ENCODE measurements at regions not wholly inside any gene's neighbourhood (a gene's known extent, or its start where the extent isn't known, plus 50 kb on each side); places are given as distances from the start of the nearest gene placed in this dataset.

DNA sequence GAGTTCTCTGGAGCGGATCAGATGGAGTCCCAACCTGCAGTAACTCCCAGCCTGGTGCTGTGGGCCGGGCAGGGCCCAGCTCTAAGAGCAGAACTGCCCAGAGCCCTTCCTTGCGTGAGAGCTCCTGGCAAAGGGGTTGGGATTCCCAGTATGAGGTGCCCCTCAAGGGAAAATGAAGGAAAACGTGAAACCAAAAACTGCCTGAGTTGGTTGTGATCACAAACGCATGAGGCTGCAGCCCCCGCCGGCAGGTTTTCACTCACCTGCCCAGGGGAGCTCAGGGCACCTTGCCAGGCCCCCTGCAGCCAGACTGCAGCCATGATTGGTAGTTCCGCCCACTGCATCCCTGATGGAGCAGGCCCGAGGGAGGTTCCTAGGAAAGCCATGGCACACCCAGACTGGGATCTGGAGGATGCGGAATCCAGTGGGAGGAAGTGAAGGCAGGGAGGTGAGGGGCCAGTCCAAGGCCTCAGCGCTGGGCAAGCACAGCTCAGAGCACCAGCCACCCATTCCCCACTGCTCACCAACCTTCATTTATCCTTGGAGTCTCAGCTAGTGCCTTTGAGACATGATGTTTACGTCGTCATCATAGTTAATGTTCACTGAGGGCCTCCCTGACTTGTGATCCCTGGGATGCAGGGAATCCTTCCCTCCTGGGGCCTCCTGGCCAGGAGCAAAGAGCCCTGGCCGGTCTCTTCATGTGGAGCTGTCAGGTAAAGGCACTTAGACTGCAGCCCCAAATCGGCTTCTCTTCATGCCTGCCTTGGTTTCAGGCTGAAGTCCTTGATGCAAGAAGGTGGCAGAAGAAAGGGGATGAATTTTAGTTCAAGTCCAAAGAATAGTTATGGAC is 103.2 kb downstream of the INHBB start:
- FAIRE-seq (no peak), DNase-seq (ENCODE audit: insufficient read length, low spot score) (no peak)
- no peak for TF ChIP-seq POLR2A (IDR thresholded peaks at IDR 0.05; ENCODE audit: low read depth, low read length)

DNA sequence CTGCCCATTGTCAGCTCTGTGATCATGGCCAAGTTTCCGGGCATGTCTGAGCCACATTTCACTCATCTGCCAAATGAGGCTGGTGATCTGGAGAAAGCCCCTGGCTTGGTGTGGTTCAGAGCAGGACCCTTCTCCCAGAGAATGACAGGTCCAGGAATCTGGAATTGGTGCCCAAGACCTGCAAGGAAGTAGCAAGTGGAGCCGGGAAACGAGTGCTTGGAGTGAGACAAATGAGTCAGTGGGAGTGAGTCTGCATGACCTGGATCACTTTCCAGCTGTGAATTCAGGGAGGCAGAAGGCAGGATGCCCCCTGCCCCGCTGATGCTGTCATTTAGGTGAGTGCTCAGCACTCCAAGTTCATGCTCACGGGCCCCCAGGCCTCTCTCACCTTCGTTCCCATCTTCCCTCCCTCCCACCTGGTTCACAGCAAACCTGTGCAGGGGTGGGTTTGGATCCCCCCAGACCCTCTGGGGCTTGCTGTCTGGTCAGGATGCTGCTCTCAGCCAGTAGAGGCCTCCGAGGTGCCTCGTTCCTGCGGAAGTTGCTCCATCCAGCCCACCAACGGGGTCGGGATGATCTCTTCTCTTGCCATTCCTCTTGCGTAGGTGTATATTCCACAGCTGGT is 104.4 kb downstream of the INHBB start:
- TF ChIP-seq POLR2A (IDR thresholded peaks at IDR 0.05; ENCODE audit: low read depth, low read length): no peak
- FAIRE-seq: no peak
- no peak for DNase-seq (ENCODE audit: insufficient read length, low spot score)

DNA sequence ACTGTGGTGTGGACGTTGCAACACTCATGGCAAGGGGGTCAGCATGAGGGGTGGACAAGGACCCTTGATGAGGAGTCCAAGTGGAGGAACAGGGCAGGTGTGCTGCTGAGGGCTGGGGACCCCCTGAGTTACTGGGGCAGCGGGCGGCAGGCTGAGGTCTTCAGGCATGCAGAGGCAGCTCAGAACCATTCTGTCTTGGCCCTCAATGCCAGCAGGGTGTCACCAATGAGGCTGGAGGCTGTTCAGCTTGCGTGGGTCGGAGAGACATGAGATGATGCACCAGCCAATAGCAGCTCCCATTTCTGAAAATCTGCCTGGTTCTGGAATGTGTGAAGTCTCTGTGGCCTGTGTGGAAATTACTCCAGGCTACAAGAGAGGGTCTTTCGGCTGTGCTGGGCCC is 105.4 kb downstream of the INHBB start:
- no peak for DNase-seq (ENCODE audit: insufficient read length, low spot score)
- no peak for FAIRE-seq
- no peak for TF ChIP-seq POLR2A (IDR thresholded peaks at IDR 0.05; ENCODE audit: low read depth, low read length)

DNA sequence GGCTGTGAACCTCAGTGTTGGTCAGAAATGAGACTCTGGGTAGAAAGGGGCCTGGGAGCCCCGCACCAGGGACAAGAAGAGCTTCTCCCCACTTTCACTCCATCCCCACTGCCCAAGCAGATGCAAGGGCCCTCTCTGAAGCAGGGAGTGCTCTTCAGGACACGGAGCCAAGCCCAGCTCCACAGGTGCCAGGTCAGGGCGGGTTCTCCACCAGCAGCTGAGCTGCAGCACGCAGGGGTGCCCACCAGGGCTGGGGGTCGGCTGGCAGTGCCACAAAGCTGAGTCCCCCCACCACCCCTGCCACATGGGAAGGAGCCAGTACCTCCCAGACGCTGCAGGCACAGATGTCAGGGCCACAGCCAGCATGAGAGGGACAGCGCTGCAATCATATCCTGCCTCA is 106.2 kb downstream of the INHBB start:
- DNase-seq (ENCODE audit: insufficient read length, low spot score) (no peak), FAIRE-seq (no peak)
- no peak for TF ChIP-seq POLR2A (IDR thresholded peaks at IDR 0.05; ENCODE audit: low read depth, low read length)

DNA sequence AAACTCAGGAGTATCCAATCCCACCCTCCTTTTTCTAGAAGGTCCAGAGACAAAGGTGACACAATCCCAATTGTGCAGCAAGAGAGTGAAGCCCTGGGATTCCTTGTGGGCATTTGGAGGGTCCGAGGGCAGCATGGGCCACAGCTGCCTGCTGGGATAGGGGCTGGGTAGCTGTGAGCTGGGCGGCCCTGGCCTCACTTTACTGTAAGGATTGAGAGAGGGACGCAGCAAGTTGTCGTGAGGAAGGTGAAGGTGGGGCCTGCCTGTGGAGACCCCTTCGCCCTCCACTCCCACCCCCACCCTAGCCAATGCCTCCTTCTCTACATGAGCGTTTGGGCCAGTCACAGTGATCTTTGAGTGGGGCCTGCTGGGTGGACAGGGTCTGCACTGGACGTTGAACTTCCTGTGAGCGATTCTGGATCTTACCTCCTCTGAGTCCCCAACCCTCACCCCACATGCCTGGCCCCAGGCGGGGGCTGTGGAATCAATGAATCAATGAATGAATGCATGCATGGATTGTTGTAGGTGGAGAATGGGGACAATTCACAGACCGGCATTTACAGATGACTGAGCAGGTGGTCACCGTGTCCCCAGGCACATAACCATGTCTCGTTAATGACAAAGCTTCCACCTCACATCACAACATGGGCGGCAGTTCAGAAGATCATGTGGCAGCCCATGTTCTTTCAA is 107.2 kb downstream of the INHBB start:
- no peak for DNase-seq (ENCODE audit: insufficient read length, low spot score)
- TF ChIP-seq POLR2A (IDR thresholded peaks at IDR 0.05; ENCODE audit: low read depth, low read length): no peak
- FAIRE-seq: no peak

DNA sequence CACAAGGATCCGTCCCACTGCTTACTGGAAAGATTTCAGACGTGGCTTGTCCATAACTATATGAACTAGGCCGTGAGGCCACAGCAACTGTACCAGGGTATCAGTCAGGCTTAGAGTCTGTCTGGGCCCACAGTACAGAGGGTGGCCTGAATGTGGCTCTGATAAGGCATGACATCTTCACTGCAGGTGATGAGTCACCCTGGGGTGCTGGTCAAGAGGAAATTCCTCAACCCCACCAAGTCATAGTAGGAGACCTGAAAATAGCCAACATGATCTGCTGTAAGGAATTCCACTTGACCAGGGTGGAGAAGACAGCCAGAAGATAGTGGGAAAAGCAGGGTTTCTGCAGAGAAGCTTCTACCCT is 107.7 kb downstream of the INHBB start:
- FAIRE-seq: no peak
- TF ChIP-seq POLR2A (IDR thresholded peaks at IDR 0.05; ENCODE audit: low read depth, low read length): no peak
- DNase-seq (ENCODE audit: insufficient read length, low spot score): no peak

DNA sequence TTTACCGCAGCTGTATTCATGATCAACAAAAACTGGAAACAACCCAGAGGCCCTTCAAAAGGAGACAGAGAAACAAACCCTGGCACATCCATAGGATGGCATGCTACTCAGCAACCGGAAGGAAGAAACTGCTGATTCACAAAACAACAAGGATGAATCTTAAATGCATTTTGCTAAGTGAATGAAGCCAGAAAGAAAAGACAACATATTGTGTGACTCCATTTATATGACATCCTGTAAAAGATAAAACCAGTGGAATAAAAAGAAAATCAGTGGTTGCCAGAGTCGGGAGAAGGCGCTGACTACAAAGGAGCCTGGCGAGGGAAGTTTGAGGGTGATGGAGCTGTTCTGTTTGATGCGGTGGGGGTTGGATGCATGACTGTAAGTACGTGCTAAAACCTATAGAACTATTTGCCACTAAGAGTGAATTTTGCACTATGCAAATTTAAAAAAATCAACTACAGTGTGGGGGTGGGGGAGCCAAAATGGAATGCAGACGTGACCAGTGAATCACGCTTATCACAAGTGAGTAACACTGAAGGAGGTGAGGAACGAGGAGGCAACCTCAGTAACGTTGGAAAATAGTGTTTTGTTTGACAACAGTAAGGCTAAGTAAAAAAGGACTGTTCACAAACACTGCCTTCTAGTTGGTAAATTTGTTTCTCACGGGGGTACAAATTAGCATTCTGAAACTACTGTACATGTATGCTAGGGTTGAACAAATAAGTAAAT is 108.9 kb downstream of the INHBB start:
- TF ChIP-seq POLR2A (IDR thresholded peaks at IDR 0.05; ENCODE audit: low read depth, low read length): no peak
- FAIRE-seq (no peak), DNase-seq (ENCODE audit: insufficient read length, low spot score) (no peak)

DNA sequence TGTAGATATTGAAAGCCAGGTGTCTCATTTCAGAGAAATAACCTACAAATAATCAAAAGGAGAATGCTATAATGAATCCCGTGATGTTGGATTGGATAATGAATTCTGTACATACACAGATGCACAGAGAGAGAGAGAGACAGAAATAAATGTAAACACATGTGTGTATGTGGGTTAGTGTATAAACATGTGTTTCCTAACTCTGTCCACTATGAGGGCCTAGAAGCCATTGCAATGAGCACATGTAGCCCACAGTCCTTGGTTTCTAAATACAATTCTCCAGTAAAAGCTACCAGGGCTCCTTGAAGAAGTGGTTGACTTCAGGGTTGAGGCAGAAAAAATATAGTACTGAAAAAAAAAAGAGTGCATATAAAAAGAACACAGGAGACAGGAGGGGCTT is 109.5 kb downstream of the INHBB start:
- no peak for TF ChIP-seq POLR2A (IDR thresholded peaks at IDR 0.05; ENCODE audit: low read depth, low read length)
- FAIRE-seq: no peak
- no peak for DNase-seq (ENCODE audit: insufficient read length, low spot score)

DNA sequence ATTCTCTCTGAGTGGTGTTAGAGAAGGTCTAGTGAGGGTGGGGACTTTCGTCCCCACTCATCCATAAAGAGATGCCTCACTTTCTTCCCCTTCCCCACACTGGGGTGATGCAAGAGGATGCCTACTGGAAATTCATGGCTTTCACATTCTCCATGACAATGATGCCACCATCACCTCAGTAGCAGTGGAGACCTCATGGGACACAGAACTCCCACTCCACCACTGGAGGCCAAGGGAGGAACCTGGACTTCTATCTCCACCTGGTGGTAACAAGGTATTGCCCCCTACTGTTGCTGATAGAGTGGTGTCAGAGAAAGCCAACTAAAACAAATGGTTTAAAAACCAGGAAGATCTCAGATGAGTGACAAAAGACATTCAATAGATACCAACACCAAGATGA is 110.9 kb downstream of the INHBB start:
- TF ChIP-seq POLR2A (IDR thresholded peaks at IDR 0.05; ENCODE audit: low read depth, low read length): no peak
- no peak for DNase-seq (ENCODE audit: insufficient read length, low spot score)
- FAIRE-seq: no peak

DNA sequence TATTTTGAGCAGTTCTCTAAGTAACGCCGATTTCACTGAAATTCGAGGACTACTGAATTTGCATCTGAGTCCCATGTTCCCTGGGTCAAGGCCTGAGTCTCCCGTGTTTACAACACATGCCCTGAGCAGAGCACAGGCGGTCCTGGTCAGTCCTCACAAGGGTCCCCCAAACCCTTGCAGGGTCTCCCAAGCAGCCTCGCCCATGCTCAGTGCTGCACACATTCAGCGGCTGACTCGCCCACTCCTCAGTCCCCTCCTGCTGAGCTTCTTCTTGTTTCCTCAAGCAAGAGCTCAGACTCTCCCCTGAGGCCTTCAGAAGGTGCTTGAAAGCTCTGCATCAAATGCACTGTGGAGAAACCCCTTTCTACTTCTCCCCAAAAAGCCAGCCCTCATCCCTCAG is 114.6 kb downstream of the INHBB start:
- no peak for DNase-seq (ENCODE audit: insufficient read length, low spot score)
- TF ChIP-seq POLR2A (IDR thresholded peaks at IDR 0.05; ENCODE audit: low read depth, low read length): no peak
- no peak for FAIRE-seq

DNA sequence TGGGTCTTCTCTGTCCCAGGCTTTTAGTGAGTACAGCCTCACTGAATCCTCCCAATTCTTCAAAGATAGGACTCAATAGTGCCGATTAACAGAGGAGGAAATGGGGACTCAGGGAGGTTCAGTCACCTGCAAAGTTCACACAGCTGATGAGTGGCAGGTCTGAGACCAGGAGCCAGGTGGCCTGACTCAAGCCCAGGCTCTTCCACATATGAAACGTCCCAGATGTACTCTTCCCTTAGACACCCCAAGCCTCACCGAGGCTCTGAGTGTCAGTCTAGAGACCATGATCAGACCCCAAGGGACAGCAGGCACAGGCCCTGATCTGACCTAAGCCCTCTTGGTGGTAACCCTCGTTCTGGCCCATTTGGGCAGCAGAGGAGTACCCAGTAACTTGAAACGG is 115.2 kb downstream of the INHBB start:
- DNase-seq (ENCODE audit: insufficient read length, low spot score) (no peak), FAIRE-seq (no peak)
- no peak for TF ChIP-seq POLR2A (IDR thresholded peaks at IDR 0.05; ENCODE audit: low read depth, low read length)

DNA sequence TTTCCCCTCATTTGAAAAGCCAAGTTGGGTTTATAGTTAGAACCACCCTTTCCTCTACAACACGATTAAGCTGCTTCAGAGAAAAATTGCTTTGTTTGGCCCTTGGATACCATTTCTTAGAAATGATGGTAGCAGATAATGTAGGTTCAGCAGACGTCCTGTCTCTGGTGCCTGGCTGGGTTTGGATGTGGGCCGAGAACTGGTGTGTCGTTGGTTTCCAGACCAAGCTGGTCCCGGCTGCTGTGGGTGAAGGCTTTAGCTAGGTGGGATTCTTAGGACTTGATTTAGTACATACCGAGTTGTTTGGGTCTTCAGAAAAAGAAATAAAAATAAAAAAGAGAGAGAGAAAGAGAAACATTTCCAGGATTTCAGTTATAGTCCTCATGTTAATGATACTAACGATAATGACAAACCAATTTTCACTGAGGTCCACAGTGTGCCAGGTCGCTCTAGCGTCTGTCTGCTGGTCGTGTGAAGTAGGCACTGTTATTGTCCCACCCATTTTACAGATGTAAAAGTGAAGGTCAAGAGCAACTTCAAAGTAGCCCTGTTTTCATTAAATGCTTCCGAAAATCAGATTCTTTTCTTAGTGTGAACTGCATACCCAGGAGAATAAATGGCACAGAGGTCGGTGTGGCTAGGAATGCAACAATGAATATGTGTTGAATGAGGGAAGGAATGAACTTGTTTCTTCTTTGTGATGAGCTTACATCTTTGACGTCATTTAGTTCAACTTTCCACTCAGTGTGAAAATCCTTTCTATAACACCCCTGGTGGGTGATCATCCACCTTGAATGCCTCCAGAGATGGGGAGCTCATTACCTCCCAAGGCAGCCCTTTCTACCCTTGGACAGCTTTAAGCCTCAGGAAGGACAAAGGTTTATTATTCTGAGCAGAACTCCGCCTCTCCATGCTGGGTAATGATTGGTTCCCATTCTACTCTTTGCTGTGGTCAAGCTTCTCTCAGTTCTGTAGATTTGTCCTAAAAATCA is 115.9 kb downstream of the INHBB start:
- FAIRE-seq (no peak), DNase-seq (ENCODE audit: insufficient read length, low spot score) (no peak)
- TF ChIP-seq POLR2A (IDR thresholded peaks at IDR 0.05; ENCODE audit: low read depth, low read length): no peak

DNA sequence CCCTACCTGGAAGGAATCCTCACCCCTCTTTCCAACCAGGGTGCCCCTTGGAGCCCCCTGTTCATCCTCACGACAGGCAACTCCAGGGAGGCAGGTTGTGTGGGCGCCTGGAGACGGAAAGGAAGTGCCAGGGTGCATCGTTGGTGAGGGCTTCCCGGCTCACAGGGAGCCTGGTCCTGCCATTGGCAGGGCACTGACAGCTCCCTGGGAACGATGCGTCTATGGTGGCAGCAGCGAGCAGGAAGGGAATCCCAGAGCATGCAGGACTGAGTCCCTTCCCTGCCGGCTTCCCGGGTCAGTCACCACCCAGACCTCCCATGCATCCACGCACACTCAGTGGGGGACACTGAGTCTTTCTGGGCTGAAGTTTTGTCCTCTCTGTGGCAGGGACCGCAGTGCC is 117.6 kb downstream of the INHBB start:
- FAIRE-seq (no peak), DNase-seq (ENCODE audit: insufficient read length, low spot score) (no peak)
- no peak for TF ChIP-seq POLR2A (IDR thresholded peaks at IDR 0.05; ENCODE audit: low read depth, low read length)

Data from H54 (cell line).